NCI-H345 (cell line): ENCODE measurements at regions not wholly inside any gene's neighbourhood (a gene's known extent, or its start where the extent isn't known, plus 50 kb on each side); places are given as distances from the start of the nearest gene placed in this dataset.
A peak's percentile ranks its signal among the peaks of the same experiment; 100 is the strongest.

ENCODE experiments used
- DNase-seq: peaks from one replicate; lab custom pipeline; 2025; lab: John Stamatoyannopoulos, UW

- no peak for DNase-seq
Observed at GRCh38 chr13:33466262-33466661, 180.7 kb upstream of the STARD13 start.

GRCh38 chr13:33467556-33467955 is 182.0 kb upstream of the STARD13 start:
- no peak for DNase-seq

GRCh38 chr13:33471204-33471603 is 185.6 kb upstream of the STARD13 start:
- no peak for DNase-seq

- DNase-seq: no peak
Observed at GRCh38 chr13:33472446-33472845, 186.9 kb upstream of the STARD13 start.

- DNase-seq: peak; percentile 6
Observed at GRCh38 chr13:33479105-33479504, 193.6 kb upstream of the STARD13 start.

- no peak for DNase-seq
Observed at GRCh38 chr13:33480561-33480960, 195.0 kb upstream of the STARD13 start.

- DNase-seq: no peak
Observed at GRCh38 chr13:33483471-33483870, 197.9 kb upstream of the STARD13 start.

GRCh38 chr13:33485247-33485646 is 199.7 kb upstream of the STARD13 start:
- DNase-seq: no peak

- no peak for DNase-seq
Observed at GRCh38 chr13:33487575-33488243, 202.2 kb upstream of the STARD13 start.

- no peak for DNase-seq
Observed at GRCh38 chr13:33489563-33489962, 204.0 kb upstream of the STARD13 start.

GRCh38 chr13:33490461-33491327 is 205.1 kb upstream of the STARD13 start:
- no peak for DNase-seq

GRCh38 chr13:33493672-33494365 is 208.3 kb upstream of the STARD13 start:
- no peak for DNase-seq

GRCh38 chr13:33494596-33495204 is 209.1 kb upstream of the STARD13 start:
- no peak for DNase-seq

- DNase-seq: no peak
Observed at GRCh38 chr13:33496336-33496735, 210.8 kb upstream of the STARD13 start.

GRCh38 chr13:33497146-33497845 is 211.7 kb upstream of the STARD13 start:
- DNase-seq: no peak

- DNase-seq: no peak
Observed at GRCh38 chr13:33508060-33508459, 222.5 kb upstream of the STARD13 start.

- DNase-seq: no peak
Observed at GRCh38 chr13:33509642-33510229, 224.2 kb upstream of the STARD13 start.

- no peak for DNase-seq
Observed at GRCh38 chr13:33510350-33510970, 224.9 kb upstream of the STARD13 start.

- DNase-seq: no peak
Observed at GRCh38 chr13:33512880-33513554, 227.5 kb upstream of the STARD13 start.

GRCh38 chr13:33514362-33514761 is 228.8 kb upstream of the STARD13 start:
- no peak for DNase-seq
